HG03354 (cell line): ENCODE measurements at regions not wholly inside any gene's neighbourhood (a gene's known extent, or its start where the extent isn't known, plus 50 kb on each side); places are given as distances from the start of the nearest gene placed in this dataset.

Source experiments
- ATAC-seq: cut with Tn5 transposase; IDR thresholded peaks from one replicate; pipeline ENCODE4 v1.9.1; 2021; ENCODE audit warnings: mild to moderate bottlenecking; ENCODE audit not compliant: unreplicated experiment, poor library complexity, severe bottlenecking

DNA sequence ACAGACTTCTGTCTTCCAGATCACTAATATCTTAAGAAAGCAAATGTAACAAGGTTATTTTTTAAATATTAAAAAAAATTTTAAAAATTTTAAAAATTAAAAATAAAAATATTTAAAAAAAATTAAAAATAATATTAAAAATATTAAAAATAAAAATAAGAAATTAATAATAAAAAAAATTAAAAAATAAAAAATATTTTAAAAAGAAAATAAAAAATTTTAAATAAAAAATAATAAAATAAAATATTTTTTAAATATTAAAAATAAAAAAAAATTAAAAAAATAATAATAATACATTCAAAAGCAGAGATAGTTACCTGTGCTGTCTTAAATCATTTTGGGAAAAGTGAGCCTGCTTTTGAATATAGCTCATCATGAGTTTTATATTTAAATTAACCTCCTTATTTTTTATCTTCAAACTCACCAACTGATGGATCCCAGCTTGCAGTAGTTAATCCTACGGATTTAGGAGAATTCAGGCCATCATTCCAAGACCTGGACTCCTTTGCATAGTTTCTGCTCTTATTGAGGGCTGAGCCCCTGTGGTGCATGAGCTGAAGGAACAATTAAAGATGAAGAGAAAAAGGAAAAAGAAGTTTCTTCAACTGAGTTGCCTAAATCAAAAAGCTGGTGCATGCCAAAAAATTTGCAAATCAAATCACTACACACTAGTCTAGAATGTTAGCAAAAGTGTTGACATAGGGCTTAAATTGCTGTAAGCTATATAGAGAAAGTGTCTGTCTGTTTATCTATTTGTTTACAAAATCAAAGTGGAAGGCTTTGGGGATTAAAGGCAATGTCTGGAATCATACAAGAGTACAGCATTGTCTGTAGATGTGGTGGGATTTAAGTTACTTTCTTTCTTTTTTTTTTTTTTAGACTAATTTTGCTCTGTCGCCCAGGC is 50.5 kb upstream of the ZNF438 start:
- no peak for ATAC-seq

DNA sequence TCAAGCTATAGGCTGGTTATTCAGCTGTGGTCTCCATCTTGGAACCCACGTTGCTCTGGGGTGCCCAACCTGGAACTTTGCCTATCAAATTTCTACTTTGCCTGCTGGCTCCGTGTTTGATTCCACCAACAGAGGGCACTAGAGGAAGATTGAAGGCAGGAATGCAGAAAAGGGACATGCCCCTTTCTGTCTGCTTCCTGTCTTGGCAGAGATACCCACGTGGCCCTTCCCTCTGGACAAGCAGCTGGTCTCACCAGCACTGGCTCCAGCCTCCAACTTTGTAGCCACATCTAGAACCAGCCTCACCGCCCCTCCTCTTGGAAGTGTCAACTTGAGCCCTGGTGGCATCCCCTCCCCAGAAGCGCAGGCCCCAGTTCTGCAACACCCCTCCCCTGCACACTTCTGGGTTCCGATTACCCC is 52.1 kb upstream of the ZNF438 start:
- ATAC-seq, result no peak

DNA sequence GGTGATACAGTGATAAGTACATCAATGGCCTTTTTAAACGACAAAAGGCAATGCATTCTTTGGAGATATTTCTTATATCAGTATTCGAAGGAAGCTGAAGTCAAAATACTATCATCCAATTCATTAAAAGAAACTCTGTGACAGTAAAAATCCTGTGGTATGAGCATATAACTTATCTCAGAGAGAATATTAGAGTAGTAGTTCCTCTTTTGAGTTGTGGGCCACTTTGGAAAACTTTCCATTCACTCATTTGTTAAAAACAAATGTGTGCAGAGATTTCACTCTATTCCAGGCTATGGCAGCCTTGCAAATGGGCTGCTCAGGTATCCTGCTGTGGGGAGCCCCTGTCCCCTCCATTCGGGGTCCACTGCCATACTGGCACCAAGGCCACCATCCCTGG is 55.3 kb upstream of the ZNF438 start:
- ATAC-seq, result no peak

DNA sequence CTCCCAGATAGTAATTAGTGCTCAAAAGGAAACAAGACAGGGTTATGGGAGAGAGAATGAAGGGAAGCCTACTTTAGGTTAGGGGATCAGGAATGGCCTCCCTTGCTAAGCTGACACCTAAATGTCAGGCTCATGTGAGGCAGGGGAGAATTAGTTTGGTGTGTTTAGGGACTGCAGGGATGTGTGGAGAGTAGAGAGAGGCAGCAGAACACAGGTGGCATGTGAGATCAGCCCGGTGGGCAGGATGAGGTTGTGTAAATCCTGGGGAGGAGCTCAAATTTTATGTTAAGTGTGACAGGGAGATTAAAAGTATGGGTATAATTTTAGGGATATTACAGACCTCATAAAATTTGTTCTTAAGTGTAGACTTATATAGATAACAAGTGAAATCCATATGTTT is 56.2 kb upstream of the ZNF438 start:
- ATAC-seq, result no peak

DNA sequence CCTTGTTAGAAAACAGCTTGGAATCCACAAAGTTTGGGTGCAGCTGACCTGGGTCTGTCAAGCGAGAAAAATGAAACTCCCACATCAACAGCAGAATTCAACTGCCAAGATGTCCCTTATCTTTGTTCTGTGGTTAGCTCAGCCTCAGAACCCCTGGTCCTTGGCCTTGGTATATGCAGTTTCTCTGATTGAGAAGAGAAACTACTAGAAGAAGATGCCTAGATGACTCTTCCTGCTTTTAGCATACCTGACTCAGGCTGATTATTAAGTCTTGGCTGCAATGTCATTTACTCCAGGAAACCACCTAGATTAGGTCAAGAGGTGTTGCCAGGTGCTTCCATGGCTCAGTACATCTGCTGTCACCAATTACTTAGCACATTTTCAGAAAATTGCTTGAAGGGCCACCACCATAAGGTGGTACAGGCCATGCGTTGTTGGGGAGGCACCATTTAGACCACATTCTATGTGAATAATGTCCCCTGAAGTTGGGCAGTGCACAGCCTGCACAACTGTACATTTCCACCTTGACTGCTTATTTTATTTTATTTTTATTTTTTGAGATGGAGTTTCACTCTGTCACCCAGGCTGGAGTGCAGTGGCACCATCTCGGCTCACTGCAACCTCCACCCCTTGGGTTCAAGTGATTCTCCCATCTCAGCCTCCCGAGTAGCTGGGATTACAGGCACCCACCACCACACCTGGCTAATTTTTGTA is 59.4 kb upstream of the ZNF438 start:
- no peak for ATAC-seq

DNA sequence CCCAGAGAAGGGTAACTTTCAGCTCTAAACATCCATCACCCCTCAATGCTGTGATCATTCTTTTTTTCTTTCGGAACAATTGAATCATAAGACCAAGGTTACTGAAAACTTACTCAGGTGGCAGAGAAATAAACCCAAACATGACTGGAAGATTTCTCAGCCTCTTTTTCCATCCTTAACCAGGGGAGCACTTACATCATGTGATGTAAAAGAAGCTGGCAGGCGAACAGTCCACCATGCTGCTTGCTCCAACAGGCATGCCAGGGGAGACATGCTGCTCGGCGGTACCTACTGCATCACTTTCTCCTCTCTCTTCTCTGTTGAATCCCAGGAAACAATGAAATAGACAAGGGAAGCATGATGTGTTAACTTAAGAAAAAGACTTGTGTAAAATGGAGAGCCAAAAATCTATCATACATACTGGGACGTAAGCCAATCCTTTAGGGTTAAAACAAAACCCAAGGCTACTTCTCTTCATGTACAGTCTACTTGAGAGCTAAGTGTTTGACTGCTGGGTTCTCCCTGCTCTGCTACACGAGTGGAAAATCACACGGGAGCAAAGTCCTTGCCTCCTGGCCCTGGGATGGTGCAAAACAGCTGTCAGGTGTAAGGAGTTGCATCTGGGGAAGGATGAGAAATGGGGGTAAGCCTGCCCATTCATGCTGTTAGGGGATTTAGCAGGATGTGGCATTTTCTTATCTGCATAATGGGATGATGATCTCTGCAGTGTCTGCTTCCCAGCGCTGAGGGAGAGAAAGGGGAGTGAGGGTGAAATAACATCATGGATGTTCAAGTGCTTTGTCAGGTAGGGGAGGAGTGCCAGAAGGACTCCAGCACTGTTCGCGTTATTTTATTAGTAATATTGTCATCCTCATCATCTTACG is 64.3 kb upstream of the ZNF438 start:
- ATAC-seq, result no peak

DNA sequence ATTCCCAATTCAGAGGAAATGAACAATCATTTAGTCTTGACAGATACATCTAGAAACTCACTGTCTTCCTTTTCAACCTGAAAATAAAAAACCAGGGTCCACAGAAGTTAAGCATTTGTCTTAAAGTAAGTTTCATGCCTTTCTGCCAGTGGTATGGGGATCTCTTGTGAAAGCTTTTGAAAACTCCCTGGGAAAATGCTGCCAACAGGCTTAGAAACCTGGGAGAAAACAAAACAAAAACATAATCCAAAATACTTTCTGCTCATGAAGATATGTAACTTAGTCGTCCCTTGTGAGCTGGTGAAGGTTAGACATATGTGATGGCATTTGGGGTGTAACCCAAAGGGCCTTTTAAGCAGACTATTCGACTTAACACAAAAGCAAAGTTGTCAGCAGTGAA is 66.4 kb upstream of the ZNF438 start:
- no peak for ATAC-seq

DNA sequence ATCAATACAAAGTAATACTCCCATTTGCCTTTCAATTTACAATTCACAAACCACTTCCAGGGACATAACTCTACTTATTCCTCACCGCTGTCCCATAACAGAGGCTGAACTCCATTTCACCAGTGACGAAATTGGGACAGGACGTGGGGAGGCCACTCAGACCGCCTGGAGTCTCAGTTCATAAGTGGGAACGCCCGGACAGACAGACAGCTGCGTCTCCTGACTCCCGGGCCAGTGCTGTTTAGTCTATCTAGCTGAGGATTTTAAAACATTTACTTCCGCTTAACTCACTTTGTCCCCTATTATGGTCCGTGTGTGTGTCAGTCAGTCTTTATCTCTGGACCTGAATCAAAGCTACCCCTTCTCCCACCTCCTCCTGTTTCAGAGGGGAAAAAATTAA is 67.4 kb upstream of the ZNF438 start:
- ATAC-seq, result no peak

DNA sequence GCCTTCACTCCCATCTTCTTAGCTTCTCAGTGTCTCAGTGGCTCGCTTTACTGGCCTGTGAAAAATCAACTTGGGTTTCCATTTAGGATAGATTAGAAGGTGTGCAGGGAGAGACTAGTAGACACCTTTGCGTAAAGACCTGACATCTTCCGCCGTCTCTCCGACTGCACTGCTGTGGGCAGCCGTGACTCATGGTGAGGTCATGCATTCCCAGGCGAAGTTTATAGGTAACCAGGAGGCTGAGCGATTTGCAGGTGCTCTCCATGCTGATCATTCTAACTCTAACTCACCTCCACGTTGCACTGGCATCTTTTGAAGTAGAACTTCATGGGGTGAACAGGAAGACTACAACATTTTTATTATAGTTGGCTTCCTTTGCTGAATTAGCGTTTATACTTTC is 68.0 kb upstream of the ZNF438 start:
- ATAC-seq, result no peak

DNA sequence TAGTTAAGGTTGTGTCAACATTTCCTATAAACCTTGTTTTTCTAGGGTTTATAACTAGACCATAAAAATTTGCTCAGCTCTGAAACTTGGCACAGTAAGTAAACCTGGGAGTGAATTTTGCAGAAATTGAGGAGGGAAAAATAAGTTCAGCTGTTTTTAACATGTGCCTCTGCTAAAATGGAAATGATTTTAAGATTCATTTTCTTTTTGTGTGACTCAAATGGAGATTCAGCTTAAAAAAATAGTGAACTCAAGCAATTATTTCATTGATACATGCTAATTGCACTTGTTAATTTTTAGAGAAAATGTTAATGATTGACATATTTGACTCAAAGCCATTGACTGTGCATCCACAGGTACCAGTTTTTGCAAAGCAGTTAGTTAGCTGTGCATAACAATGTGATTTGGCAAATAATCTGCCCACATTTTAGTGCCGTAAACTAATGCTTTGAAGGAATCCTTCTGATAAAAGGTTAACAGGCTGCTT is 68.5 kb upstream of the ZNF438 start:
- no peak for ATAC-seq

DNA sequence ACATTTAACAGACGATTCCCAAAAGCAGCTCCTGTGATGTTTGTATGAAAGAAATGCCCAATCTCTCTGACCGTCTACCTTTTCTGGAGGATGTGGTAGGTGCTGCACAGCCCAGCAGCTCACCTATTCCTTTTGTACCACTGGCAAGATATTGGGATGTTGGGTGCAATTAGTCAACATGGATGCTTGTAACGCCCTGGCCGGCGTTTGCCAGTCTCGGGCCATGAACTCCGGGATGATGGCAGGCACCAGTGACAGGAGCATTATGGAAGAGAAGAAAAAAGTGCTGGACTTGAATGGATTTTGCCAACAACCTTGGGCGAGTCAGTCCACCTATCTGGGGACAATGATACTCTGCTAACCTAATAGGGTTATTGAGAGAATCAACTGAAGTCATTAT is 69.0 kb upstream of the ZNF438 start:
- ATAC-seq, result no peak

DNA sequence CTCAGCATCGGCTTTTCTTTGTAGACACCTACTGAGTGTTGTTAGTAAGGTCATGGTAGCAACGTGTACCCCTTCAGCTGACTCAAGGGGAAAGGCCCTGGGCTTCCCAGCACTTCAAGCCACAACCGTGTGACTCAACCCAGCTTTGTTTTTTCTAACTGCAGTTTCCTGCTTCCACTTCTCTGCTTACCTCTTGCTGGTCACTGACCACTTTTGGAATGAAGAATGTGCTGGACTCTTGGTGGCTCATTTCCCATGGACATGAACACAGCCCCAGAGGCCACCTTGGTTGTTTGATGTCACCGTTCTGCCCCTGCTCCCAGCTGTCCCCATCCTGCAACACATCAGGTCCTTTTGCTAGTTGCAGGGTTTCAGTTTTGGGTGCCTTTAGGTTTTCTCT is 69.5 kb upstream of the ZNF438 start:
- ATAC-seq, result peak; percentile 80

DNA sequence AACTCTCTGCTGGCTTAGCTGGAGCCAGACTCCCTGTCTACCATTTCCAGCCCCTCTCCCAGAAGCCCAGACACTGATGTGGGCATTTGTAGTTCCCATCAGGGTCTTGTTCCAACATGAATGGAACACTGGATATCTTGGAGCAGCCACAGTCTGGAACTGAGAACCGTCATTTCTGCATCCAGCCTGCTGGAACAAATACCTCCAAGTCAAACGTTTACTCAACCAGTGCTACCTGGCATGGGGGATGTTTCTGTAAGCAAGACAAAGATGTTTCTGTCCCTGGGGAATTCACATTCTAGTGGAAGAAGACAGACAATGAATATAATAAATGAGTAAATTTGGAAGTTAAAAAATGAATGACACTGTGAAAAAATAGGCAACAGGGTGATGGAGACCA is 70.8 kb upstream of the ZNF438 start:
- ATAC-seq, result no peak

DNA sequence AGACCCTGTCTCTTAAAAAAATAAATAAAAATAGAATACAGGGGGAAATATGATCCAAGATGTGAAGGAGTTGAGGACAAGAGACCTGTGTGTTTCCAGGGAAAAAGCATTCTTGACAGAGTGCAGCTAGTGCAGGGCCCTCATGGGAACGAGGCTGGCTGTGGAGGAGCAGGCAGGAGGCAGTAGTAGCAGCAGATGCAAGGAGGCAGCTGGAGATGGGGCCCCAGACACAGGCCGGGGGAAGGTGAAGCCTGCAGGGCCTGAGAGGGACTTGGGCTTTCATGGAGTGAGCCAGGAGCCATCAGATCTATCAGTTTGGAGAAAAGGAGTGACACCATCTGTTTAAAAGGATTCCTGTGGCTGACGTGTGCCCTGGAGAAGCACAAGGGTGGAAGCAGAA is 71.4 kb upstream of the ZNF438 start:
- no peak for ATAC-seq

DNA sequence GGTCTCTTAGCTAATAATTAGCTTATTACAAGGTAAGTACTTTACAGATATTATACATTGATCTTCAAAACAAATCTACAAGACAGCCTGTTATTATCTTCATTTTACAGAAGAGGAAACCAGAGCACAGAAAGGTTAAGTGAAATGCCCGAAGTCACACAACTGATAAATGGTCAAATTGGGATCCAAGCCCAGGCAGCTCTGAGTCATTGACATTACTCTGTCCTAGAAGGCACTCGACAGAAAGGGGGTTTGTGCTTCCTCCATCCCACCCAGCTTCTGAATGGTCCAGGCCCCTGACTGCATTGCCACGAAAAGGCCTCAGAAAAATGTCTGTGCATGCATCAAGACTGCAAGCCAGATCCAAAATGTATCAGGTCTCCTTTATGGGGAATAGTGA is 81.3 kb upstream of the ZNF438 start:
- ATAC-seq, result no peak

DNA sequence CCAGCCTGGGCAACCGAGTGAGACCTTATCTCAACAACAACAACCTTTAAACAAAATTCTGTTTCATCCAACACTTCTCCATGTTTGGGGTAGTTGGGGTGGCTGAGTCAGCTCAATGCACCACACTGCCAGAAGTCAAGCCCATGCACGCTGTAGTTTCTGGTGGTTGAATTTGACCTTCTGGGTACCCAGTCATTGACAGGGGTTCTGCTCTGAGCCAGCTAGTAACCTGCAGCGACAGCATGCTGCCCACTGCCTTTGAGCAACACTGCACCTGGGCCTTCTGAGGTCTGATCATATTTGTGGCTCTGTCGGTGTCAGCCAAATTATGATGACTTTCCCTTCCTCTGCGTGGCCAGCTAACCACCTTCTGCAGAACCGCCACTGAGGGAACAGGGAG is 84.6 kb upstream of the ZNF438 start:
- no peak for ATAC-seq

DNA sequence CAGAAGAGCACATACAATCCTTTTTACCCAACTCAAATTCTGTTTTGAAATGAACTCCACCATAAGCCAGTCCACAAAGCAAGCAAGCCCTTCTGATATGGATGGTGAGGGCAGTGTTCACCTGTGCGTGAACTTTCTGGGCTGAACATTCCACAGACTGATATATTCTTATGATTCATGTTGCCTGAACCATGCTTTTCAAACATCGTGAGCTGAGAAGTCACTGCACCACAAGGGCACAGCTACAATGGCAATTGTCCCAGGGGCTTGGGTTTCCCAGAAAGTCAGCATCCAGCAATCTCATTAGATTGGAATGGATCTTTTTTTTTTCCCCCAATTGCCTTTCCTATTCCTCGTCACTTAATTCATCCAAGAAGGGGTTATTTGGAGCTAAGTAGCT is 86.9 kb upstream of the ZNF438 start:
- no peak for ATAC-seq

DNA sequence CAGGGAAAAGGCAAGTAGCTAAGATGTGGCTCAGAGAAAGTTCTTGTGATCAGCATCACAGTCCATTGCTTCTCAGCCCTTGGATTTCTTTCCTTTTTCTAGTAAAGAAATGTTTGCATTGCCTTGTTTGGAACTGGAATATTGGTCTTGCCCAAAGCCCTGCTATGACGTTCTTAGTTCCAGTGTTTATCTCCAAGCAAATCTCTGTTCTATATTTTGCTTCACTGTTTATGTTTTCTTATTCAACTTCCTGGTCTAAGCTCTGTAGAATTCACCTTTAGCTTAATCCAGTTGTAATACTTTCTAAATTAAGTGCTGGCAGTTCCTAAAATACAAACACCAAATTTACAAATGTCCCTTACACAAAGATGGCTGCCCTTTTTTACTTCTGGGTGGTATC is 88.7 kb upstream of the ZNF438 start:
- no peak for ATAC-seq

DNA sequence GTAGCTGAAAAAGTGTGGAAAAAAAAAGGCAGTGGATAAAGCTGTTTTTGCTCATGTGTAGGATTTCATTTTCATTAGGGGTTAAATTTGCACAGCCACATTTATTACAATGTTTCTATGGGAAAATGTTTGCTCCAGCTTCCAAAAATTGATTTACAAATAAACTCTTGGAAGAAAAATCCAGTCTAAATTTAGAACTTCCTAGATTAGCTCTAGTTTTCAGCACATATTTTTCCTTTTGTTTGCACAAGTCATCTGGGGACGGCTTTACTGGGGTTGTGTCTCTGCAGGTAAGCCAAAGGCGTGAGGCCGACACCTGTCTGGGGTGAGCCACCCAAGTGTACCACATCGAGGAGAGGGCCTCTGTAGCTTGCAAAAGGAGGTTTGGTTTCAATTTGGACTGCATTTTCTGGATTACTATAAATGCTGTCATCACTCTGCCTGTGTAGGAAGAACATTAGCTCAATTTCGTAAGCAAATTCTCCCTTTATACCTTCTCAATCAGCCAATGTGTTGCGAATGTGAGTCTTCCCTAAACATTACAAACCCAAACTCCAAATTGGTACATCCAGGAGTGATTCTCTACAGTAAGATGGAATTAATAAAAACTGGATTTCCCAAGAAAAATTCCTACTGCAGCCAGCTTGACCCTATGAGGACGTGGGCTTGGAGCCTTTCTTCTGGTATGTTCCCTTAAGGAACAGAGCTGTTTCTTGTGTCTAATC is 89.5 kb upstream of the ZNF438 start:
- no peak for ATAC-seq
